ENCODE measurements at regions not wholly inside any gene's neighbourhood (a gene's known extent, or its start where the extent isn't known, plus 50 kb on each side); places are given as distances from the start of the nearest gene placed in this dataset.

GRCh38 chr2:81235601-81236000 lies 931.0 kb upstream of the LRRTM1 start:
- DNase-seq = no peak

GRCh38 chr2:81234711-81235110 lies 930.2 kb upstream of the LRRTM1 start:
- no peak for DNase-seq

- no peak for DNase-seq
Measured at GRCh38 chr2:81225756-81226155, 921.2 kb upstream of the LRRTM1 start.

GRCh38 chr2:81213598-81213997 lies 909.0 kb upstream of the LRRTM1 start:
- no peak for DNase-seq

DNA sequence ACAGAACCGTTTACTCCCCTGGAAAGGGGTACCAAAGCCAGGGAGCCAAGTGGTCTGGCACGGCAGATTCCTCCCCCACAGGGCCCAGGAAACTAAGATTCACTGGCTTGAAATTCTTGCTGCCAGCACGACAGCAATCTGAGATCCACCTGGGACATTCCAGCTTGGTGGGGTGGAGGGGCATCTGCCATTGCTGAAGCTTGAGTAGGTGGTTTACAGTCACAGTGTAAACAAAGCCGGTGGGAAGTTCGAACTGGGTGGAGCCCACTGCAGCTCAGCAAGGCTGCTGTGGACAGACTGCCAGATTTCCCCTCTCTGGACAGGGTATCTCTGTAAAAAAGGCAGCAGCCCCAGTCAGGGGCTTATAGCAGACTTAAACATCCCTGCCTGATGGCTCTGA lies 901.7 kb upstream of the LRRTM1 start:
- no peak for DNase-seq

- no peak for DNase-seq
Measured at GRCh38 chr2:81196933-81197628, 892.5 kb upstream of the LRRTM1 start.

- DNase-seq = no peak
Measured at GRCh38 chr2:81196383-81196851, 891.9 kb upstream of the LRRTM1 start.

- DNase-seq = no peak
Measured at GRCh38 chr2:81195774-81196382, 891.3 kb upstream of the LRRTM1 start.

- no peak for DNase-seq
Measured at GRCh38 chr2:81195017-81195773, 890.6 kb upstream of the LRRTM1 start.

DNA sequence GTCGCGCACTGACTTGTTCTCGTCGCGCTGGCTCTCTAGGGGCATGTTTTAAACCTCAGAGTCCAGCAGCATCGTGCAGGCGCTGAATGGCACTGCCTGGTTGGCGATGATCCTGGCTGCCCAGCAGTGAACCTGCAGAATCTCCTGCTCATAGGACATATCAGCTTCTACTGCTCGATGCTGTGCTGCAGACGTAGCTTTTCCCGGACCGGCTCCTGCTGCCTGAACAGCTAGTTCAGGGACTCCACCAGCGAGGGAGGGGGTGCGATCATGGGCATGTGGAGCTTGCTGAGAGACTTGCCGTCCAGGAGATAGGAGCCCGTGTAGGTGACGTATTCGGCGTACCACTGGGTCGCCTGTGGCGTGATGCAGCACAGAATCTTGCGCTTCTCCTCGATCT lies 890.0 kb upstream of the LRRTM1 start:
- DNase-seq = no peak

DNA sequence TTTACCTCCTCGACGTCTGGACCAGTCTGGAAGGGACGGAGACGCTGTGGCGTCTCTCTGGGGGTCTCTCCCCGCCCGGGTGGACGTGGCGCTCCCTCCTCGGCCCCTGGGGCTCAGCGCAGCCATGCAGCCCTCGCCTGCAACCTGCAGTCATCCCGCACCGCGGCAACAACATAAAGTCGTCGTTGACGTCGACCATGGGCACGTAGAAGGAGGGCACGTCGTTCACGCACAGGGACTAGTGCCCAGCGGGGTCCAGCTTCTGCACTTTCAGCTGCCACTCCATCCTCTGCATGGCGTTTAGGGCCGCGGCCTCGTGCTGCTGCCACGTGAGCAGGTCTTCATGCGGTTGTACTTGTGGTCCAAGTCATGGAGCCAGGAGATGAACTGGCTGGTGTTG lies 889.6 kb upstream of the LRRTM1 start:
- DNase-seq = no peak

DNA sequence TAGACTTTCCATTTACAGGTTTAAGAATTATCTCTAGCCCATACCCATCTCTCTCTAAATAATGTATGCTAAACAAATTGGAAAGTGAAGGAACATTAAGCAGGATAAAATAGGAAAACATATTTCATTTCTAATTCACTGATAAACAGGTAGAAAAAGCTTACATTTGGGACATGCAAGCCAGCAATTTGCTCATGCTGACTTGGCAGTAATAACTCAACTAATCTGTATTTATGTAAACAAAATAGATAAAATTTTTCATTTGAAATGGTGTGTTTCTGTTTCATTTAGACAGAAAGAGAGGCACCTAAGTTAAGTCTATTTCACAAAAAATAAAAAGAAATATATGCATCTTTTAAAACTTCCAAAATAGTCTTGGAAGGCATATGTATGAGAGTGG lies 877.3 kb upstream of the LRRTM1 start:
- no peak for DNase-seq

- DNase-seq = no peak
Measured at GRCh38 chr2:81171447-81171846, 866.9 kb upstream of the LRRTM1 start.

DNA sequence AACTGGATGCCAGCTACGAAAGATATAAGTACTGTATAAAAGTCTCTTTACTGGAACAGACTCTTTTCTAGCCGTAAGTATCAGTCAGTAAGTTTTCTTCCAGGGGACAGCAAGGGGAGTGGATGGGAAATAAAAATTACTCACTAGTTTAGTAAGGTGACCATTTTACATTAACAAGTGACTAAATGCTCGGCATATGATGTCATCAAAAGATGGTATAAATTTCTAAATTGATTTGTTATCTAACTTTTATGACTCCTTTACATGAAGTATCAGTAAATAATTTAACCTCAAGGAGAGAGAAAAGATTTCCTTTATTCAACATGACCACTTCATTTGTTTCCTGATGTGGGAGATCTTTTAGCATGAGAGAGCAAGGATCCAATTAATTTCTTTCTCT lies 859.0 kb upstream of the LRRTM1 start:
- no peak for DNase-seq

DNA sequence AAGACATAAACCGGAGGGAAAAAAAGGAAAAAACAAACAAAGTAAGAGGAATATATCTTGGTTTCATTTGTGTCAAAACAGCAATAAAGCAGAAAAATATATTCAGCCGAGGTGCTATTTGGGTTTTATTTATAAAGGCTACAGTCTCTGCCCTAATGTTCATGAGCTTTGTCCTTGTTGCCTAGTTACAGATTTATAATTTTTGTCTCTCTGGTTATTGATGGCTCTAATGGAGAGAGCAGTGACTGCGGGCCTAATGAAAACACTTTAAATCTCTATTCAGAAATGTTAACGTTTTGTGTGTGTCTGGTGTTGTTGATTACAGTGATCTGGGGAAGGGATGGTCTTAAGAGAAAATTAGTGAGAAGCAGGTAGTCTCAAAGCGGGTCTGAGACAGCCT lies 854.0 kb upstream of the LRRTM1 start:
- no peak for DNase-seq

GRCh38 chr2:81148323-81148722 lies 843.8 kb upstream of the LRRTM1 start:
- no peak for DNase-seq

- DNase-seq = no peak
Measured at GRCh38 chr2:81136296-81136695, 831.7 kb upstream of the LRRTM1 start.

DNA sequence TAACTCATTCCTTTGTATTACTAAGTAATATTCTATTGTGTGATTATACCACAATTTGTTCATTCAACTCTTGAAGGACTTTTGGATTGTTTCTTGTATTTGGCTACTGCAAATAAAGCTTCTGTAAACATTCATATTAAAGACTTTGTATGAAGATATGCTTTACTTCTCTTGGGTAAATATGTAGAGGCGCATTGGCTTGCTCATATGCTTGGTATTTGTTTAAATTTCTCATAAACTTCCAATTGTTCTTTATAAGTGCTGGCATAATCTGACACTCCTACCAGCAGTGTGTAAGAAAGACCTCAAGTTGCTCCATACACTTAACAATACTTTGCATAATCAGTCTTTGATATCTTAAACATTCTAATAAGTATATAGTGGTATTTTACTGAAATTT lies 792.8 kb upstream of the LRRTM1 start:
- DNase-seq = no peak

DNA sequence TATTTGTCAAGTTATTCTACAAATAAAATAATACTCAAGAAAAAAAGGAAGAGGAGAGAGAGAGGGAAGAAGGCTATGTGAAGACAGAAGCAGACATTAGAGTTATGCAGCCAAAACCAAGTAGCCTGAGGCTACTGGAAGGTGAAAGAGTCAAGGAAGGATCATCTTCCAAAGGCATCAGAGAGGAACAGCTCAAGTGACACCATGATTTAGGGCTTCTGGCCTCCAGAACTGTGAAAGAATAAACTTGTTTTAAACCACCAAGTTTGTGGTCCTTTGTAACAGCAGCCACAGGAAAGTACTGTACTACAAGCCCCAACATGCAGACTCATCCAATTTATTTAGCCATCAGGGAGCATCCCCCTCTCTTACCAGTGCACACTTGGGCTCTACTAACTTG lies 788.5 kb upstream of the LRRTM1 start:
- DNase-seq = no peak

- DNase-seq = no peak
Measured at GRCh38 chr2:81087646-81088045, 783.1 kb upstream of the LRRTM1 start.

DNA sequence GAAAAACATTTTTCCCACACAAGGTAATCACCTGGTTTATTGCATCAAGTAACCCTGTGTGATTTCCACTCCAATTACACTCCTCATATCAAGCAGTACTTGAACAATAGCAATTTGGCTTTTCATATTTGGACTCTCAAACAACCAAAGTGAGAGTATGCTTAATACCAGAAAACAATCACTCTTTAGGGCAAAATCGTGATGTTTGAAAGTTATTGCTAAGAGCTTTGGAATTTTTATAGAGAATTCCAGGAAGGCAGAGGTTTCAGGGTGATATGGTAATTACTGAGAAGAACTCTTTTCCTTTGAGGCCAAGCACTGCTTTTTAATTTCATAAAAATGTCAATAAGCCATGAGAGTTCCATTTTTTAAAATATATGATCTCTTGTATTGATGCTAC lies 779.5 kb upstream of the LRRTM1 start:
- DNase-seq = no peak

DNA sequence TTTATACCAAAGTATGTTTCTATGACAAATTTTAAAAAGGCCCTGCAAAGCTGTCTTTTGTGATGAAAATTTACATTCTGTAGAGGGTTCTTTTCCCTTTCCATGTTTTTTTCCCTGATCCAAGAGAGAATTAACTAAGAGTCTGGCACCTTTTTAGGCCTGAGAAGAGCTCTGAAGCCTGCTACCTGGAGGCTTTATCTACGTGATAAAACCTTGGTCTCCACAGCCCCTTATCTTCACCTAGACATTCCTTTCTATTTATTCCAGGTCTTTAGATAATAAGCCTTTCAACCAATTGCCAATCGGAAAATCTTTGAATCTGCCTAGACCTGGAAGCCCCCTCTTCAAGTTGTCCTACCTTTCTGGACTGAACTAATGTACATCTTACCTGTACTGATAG lies 774.1 kb upstream of the LRRTM1 start:
- no peak for DNase-seq

GRCh38 chr2:81078102-81078501 lies 773.5 kb upstream of the LRRTM1 start:
- DNase-seq = no peak

GRCh38 chr2:81077396-81077795 lies 772.8 kb upstream of the LRRTM1 start:
- no peak for DNase-seq
